Stimulated activated naive CD8-positive, alpha-beta T cell treated with anti-CD3 and anti-CD28 coated beads, Interleukin-15, Interleukin-2, amounts not matched to agents 100 ng/mL and 50 ng/mL, for 24 hours (primary cell): ENCODE measurements at regions not wholly inside any gene's neighbourhood (a gene's known extent, or its start where the extent isn't known, plus 50 kb on each side); places are given as distances from the start of the nearest gene placed in this dataset.

ENCODE experiments used
- H3K27ac Mint-ChIP-seq: one replicate; pipeline ENCODE4 v1.8.0; 2021; ENCODE audit warnings: mild to moderate bottlenecking, mixed read lengths
- H3K27me3 Mint-ChIP-seq: one replicate; pipeline ENCODE4 v1.8.0; 2021; ENCODE audit warnings: mixed read lengths
- H3K36me3 Mint-ChIP-seq: one replicate; pipeline ENCODE4 v1.8.0; 2021; ENCODE audit warnings: low read depth, mixed read lengths
- H3K4me1 Mint-ChIP-seq: one replicate; pipeline ENCODE4 v1.8.0; 2021; ENCODE audit warnings: low read depth, mixed read lengths
- H3K4me3 Mint-ChIP-seq: one replicate; pipeline ENCODE4 v1.8.0; 2021; ENCODE audit warnings: mild to moderate bottlenecking, mixed read lengths
- H3K9me3 Mint-ChIP-seq: one replicate; pipeline ENCODE4 v1.8.0; 2021; ENCODE audit warnings: mixed read lengths

DNA sequence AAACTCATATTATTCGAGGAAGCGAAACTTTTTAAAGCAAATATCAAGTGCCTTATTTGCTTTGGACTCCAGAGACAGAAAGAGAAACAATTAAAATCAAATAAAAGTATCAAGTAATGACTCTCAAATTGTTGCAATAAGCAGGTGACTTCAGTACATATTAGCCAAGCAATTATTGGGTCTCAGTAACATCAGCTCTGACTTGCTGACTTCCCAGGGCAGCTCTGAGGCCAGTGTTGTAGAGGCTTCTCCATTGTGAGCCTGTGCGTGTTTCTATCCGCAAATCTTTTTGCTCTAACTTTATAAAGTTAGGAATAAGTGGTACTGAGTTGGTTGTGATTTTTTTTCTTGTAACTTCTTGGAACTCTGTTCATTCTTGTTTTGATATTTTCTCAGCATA lies 186.8 kb upstream of the PRLR start:
- Mint-ChIP-seq H3K27me3 (peaks cover 19% of the 10 kb centered on the region), H3K27ac (no peak overlapping the region), H3K36me3 (no peaks in the 10 kb centered on the region), H3K4me3 (no peak overlapping the region), H3K4me1 (no peaks in the 10 kb centered on the region), H3K9me3 (peaks cover 3% of the 10 kb centered on the region)

DNA sequence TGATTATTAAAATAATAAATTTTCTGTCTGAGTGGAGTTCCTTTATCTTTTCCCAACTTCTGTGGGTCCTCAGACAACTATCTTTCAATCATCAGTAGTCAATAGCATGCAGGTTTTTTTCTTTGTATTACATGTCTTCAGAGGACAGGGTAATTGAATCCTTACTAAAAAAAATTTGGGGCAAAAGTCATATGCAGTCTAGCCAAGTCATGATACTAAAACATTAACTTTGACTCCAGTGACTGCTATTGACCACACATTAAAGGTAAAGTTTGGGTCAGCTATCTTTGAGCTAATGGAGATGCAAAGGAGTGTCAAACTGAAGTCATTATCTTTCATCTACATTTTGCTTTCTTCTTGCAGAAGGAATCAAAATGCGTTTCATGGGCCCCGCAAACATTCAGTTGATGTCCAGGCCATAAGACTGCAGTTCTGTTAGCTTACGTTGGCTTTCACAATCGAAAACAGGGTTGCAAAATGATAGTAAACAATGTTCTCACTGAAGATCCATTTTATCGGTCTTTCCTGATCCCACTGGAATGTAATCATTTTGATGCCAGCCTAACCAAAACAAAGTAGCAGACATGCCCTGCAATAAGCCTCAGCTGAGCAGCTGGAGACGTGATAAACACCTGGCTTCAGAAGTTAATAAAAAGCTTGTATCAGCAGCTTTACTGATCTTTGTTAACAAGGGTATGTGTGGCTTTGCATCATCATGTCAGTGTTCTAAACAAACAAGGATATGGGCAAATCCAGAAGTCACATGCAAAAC lies 186.1 kb upstream of the PRLR start:
- H3K9me3 Mint-ChIP-seq = peaks cover 3% of the 10 kb centered on the region
- H3K36me3 Mint-ChIP-seq = no peaks in the 10 kb centered on the region
- H3K27ac Mint-ChIP-seq = no peak overlapping the region
- H3K27me3 Mint-ChIP-seq = peaks cover 16% of the 10 kb centered on the region
- no peaks in the 10 kb centered on the region for H3K4me1 Mint-ChIP-seq
- no peak overlapping the region for H3K4me3 Mint-ChIP-seq

DNA sequence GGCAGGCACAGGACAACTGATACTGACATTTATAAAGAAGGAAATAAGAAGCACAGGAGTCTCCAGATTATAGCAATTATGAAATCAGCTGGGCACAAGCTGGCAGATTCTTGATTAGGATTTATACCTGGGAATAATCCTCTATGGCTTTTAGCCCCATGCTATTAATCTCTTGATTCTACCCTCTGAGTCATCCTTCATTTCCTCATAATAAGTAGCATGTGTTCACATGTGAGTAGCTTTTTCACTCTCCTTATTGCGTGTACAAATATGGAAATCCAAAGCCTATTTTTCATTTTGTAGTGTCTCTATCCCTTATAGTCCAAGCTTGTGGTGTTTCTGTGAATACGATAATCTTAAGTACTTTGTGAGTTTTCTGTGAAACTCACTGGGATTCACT lies 185.0 kb upstream of the PRLR start:
- Mint-ChIP-seq H3K4me1 (no peaks in the 10 kb centered on the region), H3K9me3 (peaks cover 6% of the 10 kb centered on the region), H3K27me3 (peaks cover 15% of the 10 kb centered on the region), H3K36me3 (no peaks in the 10 kb centered on the region), H3K4me3 (no peak overlapping the region), H3K27ac (no peak overlapping the region)

DNA sequence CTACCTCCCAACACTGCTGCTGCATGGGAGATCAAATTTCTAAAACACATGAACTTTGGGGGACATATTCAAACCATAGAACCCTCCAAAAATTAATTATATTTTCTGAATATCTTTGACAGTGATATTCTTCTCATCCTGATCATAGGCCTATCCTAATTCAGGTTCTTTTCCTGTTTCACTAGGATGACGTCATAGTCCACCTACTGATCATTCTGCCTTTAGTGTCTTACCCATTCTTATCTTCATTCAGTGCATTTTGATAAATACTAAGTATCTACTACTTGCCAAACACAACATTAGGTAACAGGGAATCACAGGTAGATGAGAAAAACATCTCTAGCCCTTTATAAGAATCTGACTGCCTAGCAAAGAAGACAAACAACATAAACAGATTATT lies 179.1 kb upstream of the PRLR start:
- no peak overlapping the region for H3K27ac Mint-ChIP-seq
- H3K27me3 Mint-ChIP-seq = peaks cover 16% of the 10 kb centered on the region
- no peaks in the 10 kb centered on the region for H3K36me3 Mint-ChIP-seq
- H3K9me3 Mint-ChIP-seq = peaks cover 6% of the 10 kb centered on the region
- no peaks in the 10 kb centered on the region for H3K4me1 Mint-ChIP-seq
- H3K4me3 Mint-ChIP-seq = no peak overlapping the region

DNA sequence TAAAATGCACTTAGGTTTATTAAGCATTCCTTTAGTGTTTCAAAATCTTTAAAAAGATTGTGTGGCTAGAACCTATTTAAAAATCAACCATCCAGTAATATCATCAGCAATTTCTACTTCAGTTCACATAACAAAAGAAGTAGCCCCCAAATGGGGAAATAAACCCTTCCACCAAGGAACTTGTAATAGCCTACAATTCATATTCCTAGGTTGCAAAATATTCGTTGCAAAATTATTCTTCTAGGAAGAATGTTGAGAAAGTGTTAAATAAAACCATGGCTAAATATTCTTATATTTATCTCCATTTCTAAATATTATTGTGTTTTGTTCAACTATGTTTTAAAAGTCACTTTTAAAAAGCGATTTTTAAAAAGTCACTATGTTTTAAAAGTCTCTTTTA lies 177.9 kb upstream of the PRLR start:
- H3K9me3 Mint-ChIP-seq = peaks cover 3% of the 10 kb centered on the region
- H3K4me1 Mint-ChIP-seq = no peaks in the 10 kb centered on the region
- peaks cover 19% of the 10 kb centered on the region for H3K27me3 Mint-ChIP-seq
- no peaks in the 10 kb centered on the region for H3K36me3 Mint-ChIP-seq
- no peak overlapping the region for H3K4me3 Mint-ChIP-seq
- no peak overlapping the region for H3K27ac Mint-ChIP-seq

DNA sequence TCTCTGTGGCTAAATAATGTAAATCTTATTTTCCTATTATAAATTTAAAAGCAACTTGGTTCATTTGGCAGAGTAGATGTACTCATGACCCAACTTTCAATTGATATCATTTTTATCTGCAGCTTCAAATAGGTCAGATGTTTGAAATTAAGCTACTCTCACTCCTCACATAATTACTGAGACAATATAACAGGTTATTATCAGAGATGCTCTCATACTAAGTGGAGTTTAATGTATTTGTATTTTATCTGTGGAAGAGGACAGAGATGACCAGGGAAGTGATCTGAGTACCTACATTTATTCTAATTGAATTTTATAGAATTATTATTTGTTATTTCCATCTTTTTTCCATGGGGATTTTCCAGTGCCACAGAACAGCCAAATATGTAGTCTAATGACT lies 177.4 kb upstream of the PRLR start:
- no peak overlapping the region for H3K4me3 Mint-ChIP-seq
- peaks cover 3% of the 10 kb centered on the region for H3K9me3 Mint-ChIP-seq
- no peaks in the 10 kb centered on the region for H3K4me1 Mint-ChIP-seq
- H3K27ac Mint-ChIP-seq = no peak overlapping the region
- peaks cover 19% of the 10 kb centered on the region for H3K27me3 Mint-ChIP-seq
- no peaks in the 10 kb centered on the region for H3K36me3 Mint-ChIP-seq

DNA sequence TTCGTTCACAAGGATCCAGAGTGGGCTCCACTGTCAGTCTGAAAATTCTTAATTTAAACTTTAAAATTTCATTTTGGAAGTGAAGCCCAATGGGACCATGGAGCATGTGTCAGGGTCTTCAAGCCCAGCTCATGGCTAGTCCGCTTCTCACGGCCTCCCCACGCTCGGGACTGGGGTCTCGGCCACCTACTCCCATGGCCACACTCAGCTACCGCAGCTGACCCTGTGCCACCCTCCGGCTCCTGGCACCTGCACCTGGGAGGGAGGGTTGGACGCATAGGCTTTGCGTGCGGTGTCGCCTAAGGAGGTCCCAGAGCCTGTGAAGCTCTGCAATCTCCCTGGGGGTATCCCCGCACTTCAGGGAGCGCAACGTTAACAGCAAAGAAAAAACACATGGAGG lies 175.7 kb upstream of the PRLR start:
- H3K27ac Mint-ChIP-seq = no peak overlapping the region

DNA sequence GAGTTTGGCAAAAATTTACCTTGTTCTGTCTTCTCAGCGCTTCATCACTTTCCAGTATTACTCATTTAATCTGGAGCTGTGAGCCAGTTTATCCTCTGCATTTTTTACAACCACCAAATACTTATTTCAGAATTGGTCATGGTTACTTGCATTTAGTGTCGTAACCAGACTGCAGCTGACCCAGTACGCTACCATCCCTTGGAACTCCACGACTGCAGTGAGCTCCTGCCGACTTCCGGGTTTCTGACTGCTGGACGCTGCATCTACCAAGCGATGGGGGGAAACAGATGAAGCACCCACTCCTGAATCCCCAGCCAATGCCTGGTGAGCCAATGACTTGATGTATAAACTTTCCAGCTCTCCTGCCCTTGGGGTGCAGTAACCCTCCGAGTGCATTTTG lies 174.4 kb upstream of the PRLR start:
- no peaks in the 10 kb centered on the region for H3K4me1 Mint-ChIP-seq
- H3K4me3 Mint-ChIP-seq = no peak overlapping the region
- H3K36me3 Mint-ChIP-seq = no peaks in the 10 kb centered on the region
- peaks cover 12% of the 10 kb centered on the region for H3K27me3 Mint-ChIP-seq
- no peak overlapping the region for H3K27ac Mint-ChIP-seq
- H3K9me3 Mint-ChIP-seq = peaks cover 4% of the 10 kb centered on the region

More for the DNA sequence above, 175.7 kb upstream of the PRLR start:
- Mint-ChIP-seq H3K27me3 (peaks cover 13% of the 10 kb centered on the region), H3K9me3 (peaks cover 5% of the 10 kb centered on the region), H3K36me3 (no peaks in the 10 kb centered on the region), H3K4me3 (no peak overlapping the region), H3K4me1 (no peaks in the 10 kb centered on the region)

DNA sequence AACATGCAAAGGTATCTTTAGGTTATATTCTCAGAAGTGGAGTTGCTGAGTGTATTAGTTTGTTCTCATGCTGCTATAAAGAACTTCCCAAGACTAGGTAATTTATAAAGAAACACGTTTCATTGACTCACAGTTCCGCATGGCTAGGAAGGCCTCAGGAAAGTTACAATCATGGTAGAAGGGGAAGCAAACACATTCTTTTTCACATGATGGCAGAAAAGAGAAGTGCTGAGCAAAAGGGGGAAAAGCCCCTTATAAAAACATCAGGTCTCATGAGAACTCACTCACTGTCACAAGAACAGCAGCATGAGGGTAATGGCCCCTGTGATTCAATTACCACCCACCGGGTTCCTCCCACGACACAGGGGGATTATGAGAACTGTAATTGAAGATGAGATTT lies 163.6 kb upstream of the PRLR start:
- H3K27me3 Mint-ChIP-seq = peaks cover 8% of the 10 kb centered on the region
- H3K27ac Mint-ChIP-seq = no peak overlapping the region
- no peaks in the 10 kb centered on the region for H3K4me1 Mint-ChIP-seq
- peaks cover 2% of the 10 kb centered on the region for H3K9me3 Mint-ChIP-seq
- no peak overlapping the region for H3K4me3 Mint-ChIP-seq
- no peaks in the 10 kb centered on the region for H3K36me3 Mint-ChIP-seq

DNA sequence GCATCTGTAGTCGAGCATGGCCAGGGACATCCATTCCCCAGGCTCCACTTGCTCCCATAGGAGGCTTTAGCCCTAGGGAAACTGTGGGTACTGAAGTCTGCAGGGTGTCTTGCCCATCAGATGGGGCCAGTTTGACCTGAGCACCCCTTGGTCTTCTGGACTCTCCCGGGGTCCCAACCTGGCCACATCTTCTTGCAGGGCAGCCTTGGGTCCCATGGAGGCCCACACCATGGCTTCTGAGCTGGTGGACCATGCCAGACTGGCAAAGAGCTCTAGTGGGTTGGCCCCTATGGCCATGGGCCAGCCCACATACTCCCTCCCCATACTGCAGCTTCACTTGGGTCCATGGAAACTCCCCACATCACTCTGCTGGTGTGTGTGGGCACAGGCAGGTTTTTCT lies 154.4 kb upstream of the PRLR start:
- peaks cover 5% of the 10 kb centered on the region for H3K9me3 Mint-ChIP-seq
- no peaks in the 10 kb centered on the region for H3K36me3 Mint-ChIP-seq
- H3K27me3 Mint-ChIP-seq = peaks cover 10% of the 10 kb centered on the region
- no peaks in the 10 kb centered on the region for H3K4me1 Mint-ChIP-seq
- no peak overlapping the region for H3K27ac Mint-ChIP-seq
- no peak overlapping the region for H3K4me3 Mint-ChIP-seq

DNA sequence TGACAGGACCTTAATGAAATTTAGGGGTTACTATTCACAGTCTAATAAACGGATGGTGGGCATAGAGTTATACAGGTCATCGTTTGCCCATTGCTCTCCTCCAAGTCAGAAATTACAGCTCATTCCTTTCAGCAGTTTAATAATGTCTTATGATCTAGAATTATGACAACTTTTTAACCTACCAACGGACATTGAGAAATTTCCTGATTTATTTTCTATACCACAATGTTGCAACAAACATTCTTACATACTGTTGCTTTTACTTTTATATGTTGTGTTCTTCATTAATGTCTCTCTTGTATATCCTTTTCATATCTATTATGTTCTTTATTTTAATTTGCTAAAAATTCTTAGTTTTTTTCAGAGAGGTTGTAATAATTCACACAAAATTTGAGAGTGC lies 152.8 kb upstream of the PRLR start:
- Mint-ChIP-seq H3K4me1 (no peaks in the 10 kb centered on the region), H3K27me3 (peaks cover 13% of the 10 kb centered on the region), H3K27ac (no peak overlapping the region), H3K36me3 (no peaks in the 10 kb centered on the region), H3K4me3 (no peak overlapping the region), H3K9me3 (no peaks in the 10 kb centered on the region)

DNA sequence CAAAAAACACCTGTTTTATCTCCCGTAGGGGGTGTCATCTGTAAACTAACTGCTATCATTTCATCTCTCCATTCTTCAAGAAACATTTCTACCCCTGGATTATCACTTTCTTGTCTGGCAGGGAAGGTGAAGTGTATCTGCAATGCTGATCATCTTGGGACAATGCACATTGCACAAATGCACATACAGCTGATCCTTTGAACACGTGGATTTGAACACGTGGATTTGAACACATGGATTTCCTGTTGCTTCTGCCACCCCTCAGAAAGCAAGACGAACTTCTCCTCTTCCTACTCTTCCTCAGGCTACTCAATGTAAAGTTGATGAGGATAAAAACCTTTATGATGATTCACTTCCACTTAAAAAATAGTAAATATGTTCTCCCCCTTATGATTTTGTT lies 147.4 kb upstream of the PRLR start:
- Mint-ChIP-seq H3K9me3 (no peaks in the 10 kb centered on the region), H3K36me3 (no peaks in the 10 kb centered on the region), H3K4me3 (no peak overlapping the region), H3K27ac (no peak overlapping the region), H3K27me3 (peaks cover 10% of the 10 kb centered on the region), H3K4me1 (no peaks in the 10 kb centered on the region)

DNA sequence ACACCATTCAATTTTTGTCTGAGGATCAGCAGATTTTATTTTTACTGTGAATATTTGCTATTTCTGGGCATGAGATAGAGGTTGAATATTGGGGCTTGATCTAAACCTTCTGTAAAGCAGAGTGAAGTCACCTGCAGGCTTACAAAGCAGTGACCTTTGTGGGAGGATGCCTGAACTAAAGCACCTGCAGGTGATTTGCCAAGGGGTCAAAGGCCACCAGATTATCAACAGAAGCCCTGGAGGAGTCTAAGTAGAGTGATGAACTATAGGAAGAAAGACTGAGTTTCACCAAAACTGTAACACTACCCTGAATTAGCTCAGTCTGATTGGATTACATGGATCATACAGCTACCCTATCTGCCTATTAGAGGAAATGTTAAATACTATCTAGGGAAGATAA lies 144.3 kb upstream of the PRLR start:
- H3K27ac Mint-ChIP-seq = no peak overlapping the region
- no peaks in the 10 kb centered on the region for H3K9me3 Mint-ChIP-seq
- H3K4me1 Mint-ChIP-seq = no peaks in the 10 kb centered on the region
- H3K4me3 Mint-ChIP-seq = no peak overlapping the region
- H3K36me3 Mint-ChIP-seq = no peaks in the 10 kb centered on the region
- H3K27me3 Mint-ChIP-seq = peaks cover 14% of the 10 kb centered on the region

DNA sequence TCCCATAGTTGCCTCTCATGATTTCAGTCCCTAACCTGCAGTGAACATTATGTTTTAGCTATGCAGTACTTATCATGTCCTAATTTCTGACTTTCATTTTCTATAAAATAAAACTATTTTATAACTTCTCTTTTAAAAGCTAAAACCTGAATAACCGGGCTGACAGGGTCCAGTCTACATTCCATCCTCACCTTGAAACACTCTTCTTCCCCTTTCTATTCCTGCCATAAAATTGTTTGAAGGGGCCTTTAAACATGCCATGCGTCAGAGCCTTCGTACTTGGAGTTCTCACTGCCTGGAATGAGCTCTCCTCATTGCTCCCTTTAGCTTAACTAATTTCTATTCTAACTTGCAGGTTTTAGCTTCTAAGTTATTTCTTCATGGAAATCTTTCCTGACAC lies 143.0 kb upstream of the PRLR start:
- Mint-ChIP-seq H3K27me3 (peaks cover 12% of the 10 kb centered on the region), H3K36me3 (no peaks in the 10 kb centered on the region), H3K4me1 (no peaks in the 10 kb centered on the region), H3K4me3 (no peak overlapping the region), H3K27ac (no peak overlapping the region), H3K9me3 (no peaks in the 10 kb centered on the region)

DNA sequence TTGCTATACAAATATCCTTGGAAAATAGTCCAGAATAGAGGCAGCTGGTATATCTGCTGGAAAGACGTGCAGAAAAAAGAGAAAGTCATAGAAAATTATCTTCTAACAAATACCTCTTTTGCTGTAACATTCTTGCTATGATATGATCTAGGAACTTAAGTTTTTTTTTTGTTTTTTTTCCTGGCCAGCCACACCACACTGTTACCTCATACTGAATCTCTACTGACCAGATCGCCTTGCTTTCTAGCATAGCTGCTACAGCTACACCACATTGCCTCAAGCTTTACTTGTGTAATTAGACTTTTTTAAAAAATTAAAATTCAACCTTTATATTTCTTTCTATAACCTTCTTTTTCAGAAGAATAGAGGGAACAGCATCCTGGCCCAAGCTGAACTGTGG lies 142.2 kb upstream of the PRLR start:
- Mint-ChIP-seq H3K4me3 (no peak overlapping the region), H3K4me1 (no peaks in the 10 kb centered on the region), H3K27me3 (peaks cover 11% of the 10 kb centered on the region), H3K36me3 (no peaks in the 10 kb centered on the region), H3K27ac (no peak overlapping the region), H3K9me3 (no peaks in the 10 kb centered on the region)

DNA sequence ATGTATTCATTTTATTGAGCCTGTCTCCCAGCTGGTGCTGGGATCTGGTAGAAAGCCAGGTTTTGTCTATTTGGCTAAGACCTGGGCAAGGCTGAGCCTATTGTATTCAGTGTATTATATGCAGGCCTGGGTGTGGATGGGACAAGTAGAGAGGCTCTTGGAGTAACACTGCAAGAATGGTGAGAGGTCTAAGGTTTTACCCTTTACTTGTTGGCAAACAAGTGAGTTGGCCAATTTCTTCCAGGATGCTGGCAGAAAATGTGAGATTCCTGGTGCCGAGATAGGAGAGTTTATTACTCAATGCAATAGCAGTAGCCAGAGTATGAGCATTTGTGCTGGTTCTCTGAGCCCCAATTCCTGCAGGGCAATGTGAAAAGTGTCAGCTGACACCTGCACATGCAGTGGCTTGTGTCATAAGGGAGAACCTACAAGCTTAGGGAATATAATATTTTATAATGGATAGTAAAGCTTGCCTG lies 141.7 kb upstream of the PRLR start:
- Mint-ChIP-seq H3K27ac (no peak overlapping the region), H3K36me3 (no peaks in the 10 kb centered on the region), H3K27me3 (peaks cover 10% of the 10 kb centered on the region), H3K9me3 (no peaks in the 10 kb centered on the region), H3K4me3 (no peak overlapping the region), H3K4me1 (no peaks in the 10 kb centered on the region)
